ENCODE measurements at regions not wholly inside any gene's neighbourhood (a gene's known extent, or its start where the extent isn't known, plus 50 kb on each side); places are given as distances from the start of the nearest gene placed in this dataset.

DNA sequence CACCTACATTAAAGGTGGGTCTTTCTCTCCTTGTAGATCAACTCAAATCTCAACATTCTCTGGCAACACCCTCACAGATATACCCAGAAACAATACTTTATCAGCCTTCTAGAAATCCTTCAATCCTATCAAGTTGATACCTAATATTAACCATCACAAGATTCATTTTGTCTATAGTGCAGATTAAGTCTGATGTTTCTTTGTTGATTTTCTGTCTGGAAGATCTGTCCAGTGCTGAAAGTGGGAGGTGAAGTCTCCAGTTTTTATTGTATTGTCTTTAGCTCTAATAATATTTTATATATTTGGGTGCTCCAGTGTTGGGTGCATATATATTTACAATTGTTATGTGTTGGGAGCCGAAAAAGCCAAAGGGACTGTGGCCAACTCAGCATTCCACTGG is 493.9 kb upstream of the ADGRB3 start:
- TF ChIP-seq POLR2A (IDR thresholded peaks at IDR 0.05; ENCODE audit: low read length) (no peak), RAD21 (conservative IDR thresholded peaks at IDR 0.05 in 1 of 2, IDR thresholded peaks at IDR 0.05 in 1 of 2) (no peak), NR3C1 (IDR thresholded peaks at IDR 0.05) (no peak)
- TF ChIP-seq, protein P1, sequence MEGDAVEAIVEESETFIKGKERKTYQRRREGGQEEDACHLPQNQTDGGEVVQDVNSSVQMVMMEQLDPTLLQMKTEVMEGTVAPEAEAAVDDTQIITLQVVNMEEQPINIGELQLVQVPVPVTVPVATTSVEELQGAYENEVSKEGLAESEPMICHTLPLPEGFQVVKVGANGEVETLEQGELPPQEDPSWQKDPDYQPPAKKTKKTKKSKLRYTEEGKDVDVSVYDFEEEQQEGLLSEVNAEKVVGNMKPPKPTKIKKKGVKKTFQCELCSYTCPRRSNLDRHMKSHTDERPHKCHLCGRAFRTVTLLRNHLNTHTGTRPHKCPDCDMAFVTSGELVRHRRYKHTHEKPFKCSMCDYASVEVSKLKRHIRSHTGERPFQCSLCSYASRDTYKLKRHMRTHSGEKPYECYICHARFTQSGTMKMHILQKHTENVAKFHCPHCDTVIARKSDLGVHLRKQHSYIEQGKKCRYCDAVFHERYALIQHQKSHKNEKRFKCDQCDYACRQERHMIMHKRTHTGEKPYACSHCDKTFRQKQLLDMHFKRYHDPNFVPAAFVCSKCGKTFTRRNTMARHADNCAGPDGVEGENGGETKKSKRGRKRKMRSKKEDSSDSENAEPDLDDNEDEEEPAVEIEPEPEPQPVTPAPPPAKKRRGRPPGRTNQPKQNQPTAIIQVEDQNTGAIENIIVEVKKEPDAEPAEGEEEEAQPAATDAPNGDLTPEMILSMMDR (IDR thresholded peaks at IDR 0.05), result no peak
- TF ChIP-seq, protein P2, sequence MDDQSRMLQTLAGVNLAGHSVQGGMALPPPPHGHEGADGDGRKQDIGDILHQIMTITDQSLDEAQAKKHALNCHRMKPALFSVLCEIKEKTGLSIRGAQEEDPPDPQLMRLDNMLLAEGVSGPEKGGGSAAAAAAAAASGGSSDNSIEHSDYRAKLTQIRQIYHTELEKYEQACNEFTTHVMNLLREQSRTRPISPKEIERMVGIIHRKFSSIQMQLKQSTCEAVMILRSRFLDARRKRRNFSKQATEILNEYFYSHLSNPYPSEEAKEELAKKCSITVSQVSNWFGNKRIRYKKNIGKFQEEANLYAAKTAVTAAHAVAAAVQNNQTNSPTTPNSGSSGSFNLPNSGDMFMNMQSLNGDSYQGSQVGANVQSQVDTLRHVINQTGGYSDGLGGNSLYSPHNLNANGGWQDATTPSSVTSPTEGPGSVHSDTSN (IDR thresholded peaks at IDR 0.05), result no peak

Measured in A549 (cell line).